Kasumi-1 (cell line): ENCODE measurements at regions not wholly inside any gene's neighbourhood (a gene's known extent, or its start where the extent isn't known, plus 50 kb on each side); places are given as distances from the start of the nearest gene placed in this dataset.

Experiments used
- DNase-seq, 2 experiments: peaks; one replicate each; lab custom pipeline; 2025; lab: John Stamatoyannopoulos, UW

DNA sequence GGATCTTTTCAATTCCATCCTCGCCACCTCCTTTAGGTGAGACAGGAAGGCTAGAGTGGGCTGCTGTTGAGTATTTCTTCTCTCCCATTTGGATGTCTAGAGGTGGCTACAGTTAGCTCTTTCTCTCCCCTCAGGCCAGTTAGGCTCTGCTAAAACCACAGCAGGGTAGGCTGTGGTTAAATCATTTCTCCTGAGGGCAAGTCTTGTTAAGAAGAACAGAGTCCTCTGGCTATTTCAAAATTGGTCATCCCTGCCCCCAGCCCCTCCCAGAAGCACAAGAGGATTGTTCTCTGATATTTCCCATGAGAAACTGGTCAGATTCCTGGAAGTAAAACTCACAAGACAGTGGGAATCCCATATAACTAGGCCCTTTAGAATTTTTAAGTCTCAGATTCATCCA, 1359.5 kb downstream of the TECRL start:
- no peak for DNase-seq

DNA sequence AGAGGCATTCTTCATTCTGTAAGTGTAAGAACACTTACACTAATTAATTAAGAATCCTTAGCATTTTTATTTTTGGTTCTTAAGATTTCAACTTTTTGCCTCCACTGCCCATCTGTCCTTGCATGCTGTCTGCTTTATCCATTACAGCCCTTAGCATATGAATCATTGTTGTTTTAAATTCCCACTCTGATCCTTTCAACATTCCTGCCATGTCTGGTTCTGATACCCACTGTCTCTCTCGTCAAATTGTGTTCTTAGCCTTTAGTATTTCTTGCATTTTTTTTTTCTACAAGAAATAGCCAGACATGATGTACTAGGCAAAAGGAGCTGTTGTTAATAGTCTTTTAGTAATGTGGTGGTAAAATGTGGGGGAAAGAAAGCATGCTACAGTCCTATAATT, 1360.0 kb downstream of the TECRL start:
- no peak for DNase-seq

DNA sequence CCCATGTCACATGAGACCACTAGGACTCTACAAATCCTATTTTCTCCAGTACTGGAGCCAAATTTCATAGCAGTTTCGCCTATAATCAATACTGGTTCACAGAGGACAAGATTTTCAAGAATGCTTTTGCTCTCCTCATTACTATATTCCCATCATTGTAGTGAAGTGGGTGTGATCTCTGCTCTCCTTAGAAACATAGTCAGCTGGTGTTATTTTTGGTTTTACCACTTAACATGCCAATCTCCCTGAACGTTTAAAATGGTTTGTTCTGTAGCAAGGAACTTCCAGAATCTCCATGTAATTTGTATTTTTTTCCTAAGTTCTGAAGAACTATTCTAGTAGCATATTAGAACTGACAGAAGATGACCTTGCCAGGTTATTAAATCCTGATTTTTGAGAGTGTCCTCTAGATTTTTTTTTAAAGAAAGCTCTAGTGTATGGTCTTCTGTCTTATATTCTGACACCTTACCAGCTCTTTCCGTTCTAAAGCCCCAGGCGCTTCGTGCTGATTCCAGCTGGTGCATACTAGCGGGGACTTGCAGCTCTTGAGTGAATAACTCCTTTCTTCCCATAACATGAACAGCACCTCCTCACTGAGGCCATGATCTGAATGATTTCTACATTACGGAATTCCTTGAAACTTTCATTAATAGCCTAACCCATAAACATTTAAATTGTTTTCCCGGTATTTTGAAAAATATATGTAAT, 1372.9 kb downstream of the TECRL start:
- DNase-seq: no peak

DNA sequence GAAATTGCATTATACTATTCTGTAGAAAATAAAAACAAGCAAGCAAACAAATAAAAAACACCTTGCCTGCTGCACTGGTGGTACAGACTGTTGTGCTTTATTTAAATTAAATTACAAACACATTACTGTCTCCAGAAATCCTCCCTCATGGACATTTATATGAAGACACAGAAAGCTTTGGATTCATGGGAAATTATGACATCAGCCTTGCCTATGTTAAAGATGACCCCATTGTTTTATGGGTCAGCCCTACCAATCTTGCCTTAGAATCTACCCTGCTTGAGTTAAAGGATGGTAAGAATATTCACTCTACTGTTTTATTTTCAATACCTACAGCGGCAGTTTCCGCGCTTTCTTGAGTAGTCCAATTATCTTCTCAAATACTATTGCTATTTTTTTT, 1379.9 kb downstream of the TECRL start:
- no peak for DNase-seq

DNA sequence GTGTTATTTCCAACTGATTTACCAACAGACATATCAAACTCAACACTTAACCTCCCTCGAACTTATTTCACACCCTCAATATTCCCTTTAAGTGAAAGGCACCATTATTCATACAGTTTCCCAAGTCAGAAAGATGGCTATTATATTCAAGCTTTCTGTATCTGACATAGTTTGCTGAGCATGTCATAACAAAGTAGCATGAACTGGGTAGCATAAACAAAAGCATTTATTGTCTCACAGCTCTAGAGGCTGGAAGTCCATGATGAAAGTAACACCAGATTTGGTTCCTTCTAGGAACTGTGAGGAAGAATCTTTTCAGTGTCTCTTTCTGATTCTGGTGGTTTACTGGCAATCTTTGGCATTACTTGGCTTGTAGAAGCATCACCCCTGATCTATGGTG, 1388.6 kb downstream of the TECRL start:
- DNase-seq: no peak

DNA sequence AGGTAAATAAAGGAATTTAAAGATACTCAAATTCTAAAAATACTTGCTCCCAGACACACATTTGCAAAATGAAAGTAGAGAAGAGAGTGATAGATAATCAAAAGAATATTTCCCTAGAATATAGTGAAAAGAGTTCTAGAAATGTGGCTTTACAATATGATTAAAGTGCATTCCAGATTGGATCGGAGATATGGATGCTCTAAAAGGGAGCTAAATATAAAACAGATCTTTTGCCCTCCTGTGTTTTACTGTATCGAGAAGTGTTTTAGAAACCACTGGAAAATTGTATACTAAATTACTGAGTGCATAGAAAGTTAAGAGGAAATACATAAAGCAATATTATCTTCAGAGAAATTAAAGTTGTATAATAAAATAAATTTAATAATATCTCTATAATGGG, 1392.0 kb downstream of the TECRL start:
- no peak for DNase-seq

GRCh38 chr4:62970846-62971245, 1438.4 kb downstream of the TECRL start:
- no peak for DNase-seq

GRCh38 chr4:62960415-62960814, 1448.8 kb downstream of the TECRL start:
- DNase-seq: no peak

GRCh38 chr4:62953752-62954151, 1455.5 kb downstream of the TECRL start:
- no peak for DNase-seq

- DNase-seq: no peak
These were observed 1456.9 kb downstream of the TECRL start for GRCh38 chr4:62952366-62952765.

- no peak for DNase-seq
These were observed 1461.1 kb downstream of the TECRL start for GRCh38 chr4:62948108-62948507.

DNA sequence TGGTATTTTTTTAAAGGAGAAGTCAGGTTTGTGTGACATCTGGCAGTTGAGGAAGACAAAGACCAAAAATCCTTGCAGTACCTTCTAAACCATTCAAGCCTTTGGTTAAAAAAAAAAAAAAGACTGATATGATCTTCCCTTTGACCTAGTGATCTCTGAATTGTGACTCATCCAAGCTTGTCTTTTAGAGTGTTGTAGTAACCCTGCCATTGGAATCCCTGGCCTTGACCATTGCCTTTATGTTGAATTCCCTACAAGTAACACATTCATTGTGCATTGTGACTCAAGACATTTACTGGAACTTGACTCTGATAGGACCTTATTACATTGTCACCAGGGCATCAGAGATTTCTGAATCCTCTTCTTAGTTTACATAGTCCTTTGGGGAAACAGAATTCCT, 1469.0 kb downstream of the TECRL start:
- DNase-seq: no peak

GRCh38 chr4:62930884-62931283, 1478.4 kb downstream of the TECRL start:
- no peak for DNase-seq

DNA sequence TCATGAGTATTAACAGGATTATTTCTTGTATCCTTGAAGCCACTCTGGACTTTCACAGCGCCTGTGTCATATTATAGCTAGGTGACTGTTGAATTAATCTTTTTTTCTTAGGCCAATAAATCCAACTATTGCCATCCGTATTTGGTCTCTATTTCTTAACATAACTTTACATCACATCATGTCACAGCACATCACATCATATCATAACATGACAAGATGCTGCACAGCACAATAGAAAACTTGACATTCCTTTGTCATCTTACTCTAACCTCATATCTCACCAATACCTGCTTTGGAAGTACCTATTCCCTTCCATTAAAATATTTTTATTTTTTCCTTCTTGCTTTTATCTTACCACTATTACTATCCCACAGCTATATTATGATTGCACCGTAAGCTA, 1480.8 kb downstream of the TECRL start:
- DNase-seq: no peak

DNA sequence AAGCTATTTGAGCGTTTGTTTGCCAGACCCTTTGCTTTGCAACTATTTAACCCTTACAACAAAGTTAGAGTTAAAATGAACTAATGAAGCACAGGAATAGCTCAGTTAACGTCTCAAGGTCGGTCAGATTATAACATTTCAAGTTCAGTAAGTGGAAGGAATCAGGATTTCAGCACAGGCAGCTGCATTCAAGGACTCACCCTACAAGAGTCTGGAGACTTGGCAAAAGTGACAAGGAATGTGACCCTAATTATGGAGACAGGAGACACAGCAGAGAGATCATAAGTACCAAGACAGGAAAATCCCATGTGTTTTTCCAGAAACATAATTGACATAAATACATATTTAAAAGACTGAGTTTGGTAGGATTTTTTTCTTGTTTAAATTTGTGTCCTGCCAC, 1481.7 kb downstream of the TECRL start:
- DNase-seq: no peak

GRCh38 chr4:62923783-62924182, 1485.5 kb downstream of the TECRL start:
- no peak for DNase-seq

GRCh38 chr4:62917649-62918048, 1491.6 kb downstream of the TECRL start:
- DNase-seq: no peak

- DNase-seq: no peak
These were observed 1494.5 kb downstream of the TECRL start for GRCh38 chr4:62914758-62915157.

GRCh38 chr4:62913065-62913464, 1496.2 kb downstream of the TECRL start:
- DNase-seq: no peak

DNA sequence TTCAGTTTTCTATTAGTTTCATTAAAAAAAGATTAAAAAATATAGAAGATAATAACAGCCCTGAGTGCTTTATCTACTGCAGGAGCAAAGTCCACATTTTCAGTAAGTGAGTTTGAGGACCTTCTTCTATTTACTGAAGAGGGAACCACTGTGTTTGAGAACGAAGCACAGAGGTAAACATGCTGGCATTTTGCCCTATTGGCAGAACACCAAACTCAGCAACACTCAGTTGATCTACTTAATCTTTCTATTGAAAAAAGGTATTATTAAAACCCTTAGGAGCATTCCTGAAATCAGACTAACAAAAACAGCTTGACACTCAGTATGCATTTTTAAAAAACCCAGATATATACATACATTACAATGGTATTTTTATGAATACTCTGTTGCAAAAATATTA, 1496.7 kb downstream of the TECRL start:
- DNase-seq: no peak

DNA sequence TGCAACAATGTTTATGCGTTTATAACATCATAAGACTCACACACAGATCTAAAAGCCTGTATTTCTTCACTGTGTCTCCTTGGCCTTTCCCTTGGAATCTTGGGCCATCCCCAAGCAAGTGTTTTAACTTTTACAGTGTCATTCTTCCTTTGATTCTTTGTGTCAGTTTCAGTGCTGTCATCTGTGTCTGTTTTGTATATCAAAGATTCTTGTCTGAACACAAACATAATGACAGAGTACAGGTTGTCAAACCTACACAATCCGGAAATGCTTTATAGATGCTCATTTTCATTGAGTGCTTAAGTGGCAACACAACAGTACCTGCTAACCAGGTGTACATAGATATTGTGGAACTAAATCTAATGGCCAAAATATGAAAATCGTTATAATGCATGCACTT, 1500.0 kb downstream of the TECRL start:
- DNase-seq: no peak

GRCh38 chr4:62901101-62901500, 1508.1 kb downstream of the TECRL start:
- no peak for DNase-seq

DNA sequence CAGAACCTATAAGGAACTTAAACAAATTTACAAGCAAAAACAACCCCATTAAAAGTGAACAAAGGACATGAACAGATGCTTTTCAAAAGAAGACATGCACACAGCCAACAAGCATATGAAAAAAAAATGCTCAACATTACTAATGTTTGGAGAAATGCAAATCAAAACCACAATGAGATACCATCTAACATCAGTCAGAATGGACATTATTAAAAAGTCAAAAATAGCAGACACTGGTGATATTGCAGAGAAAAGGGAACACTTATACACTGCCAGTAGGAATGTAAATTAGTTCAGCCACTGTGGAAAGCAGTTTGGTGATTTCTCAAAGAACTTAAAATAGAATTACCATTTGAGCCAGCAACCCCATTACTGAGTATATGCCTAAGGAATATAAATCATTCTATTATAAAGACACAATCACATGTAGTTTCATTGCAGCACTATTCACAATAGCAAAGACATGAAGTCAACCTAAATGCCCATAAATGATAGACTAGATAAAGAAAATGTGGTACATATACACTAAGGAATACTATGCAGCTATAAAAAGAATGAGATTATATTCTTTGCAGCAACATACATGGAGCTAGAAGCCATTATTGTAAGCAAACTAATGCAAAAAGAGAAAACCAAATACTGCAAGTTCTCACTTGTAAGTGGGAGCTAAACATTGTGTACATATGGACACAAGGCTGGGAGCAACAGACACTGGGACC, 1509.4 kb downstream of the TECRL start:
- no peak for DNase-seq

DNA sequence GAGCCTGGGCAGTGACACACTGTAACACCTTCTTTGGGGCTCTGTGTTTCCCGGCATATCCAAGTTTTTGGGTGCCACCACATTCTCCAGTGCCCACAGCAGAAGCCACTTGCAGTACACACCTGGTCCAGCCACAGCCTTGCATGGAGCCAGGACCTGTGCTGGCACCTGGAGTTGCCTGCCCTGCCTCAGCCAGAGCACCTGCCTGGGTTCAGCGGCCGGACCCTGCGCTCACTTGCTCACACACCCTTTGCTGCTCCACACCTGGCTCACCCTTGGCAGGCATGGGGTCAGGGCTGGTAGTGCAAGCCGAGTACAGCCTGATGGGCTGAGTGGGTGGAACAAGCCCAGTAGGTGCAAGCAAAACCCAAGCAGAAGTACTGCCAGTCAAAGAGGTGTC, 1511.1 kb downstream of the TECRL start:
- no peak for DNase-seq
